Naive thymus-derived CD4-positive, alpha-beta T cell (primary cell): ENCODE measurements at regions not wholly inside any gene's neighbourhood (a gene's known extent, or its start where the extent isn't known, plus 50 kb on each side); places are given as distances from the start of the nearest gene placed in this dataset.
A peak's percentile ranks its signal among the peaks of the same experiment; 100 is the strongest.

Source experiments
- ATAC-seq: fragments of 150-1000 bp; cut with Tn5 transposase; 2 replicates; pipeline ENCODE4 v1.10.0; 2021; ENCODE audit warnings: mild to moderate bottlenecking, moderate library complexity
- CTCF ChIA-PET: fragments of 350-600 bp; sonication (Branson Sonifier 250); formaldehyde crosslinking; loops from one replicate; lab custom pipeline; 2021; ENCODE audit warnings: antibody characterized with exemption; lab: Charles Lee
- POLR2A ChIA-PET: fragments of 350-600 bp; sonication (Branson Sonifier 250); formaldehyde crosslinking; loops from one replicate; lab custom pipeline; 2021; ENCODE audit warnings: antibody characterized with exemption, inconsistent platforms; lab: Charles Lee
- DNase-seq, 9 donors: peaks; one replicate each; pipeline versions ENCODE4 v3.0.0 to v3.0.0-alpha.2; 2020 to 2022; ENCODE audit warnings: mixed read lengths in 1 of 9
- H3K27ac ChIP-seq: one replicate; pipeline ENCODE4 v1.7.0; 2013; ENCODE audit warnings: mild to moderate bottlenecking, low read depth, low read length, moderate library complexity
- H3K27me3 ChIP-seq, 2 donors: one replicate each; pipeline ENCODE4 v1.7.0; 2013; ENCODE audit warnings: low read length in 2 of 2, mild to moderate bottlenecking in 2 of 2, moderate library complexity in 2 of 2; ENCODE audit not compliant: control insufficient read depth in 2 of 2, insufficient read depth in 2 of 2
- H3K36me3 ChIP-seq, 3 experiments: 1 replicate in 2 of 3; 2 replicates in 1 of 3; pipeline ENCODE4 v1.7.0; 2013; ENCODE audit warnings: low read length in 3 of 3, mild to moderate bottlenecking in 3 of 3, moderate library complexity in 1 of 3; ENCODE audit not compliant: insufficient read depth in 3 of 3, control insufficient read depth in 2 of 3
- H3K4me1 ChIP-seq, 2 donors: one replicate each; pipeline ENCODE4 v1.7.0; 2013; ENCODE audit warnings: low read length in 2 of 2, mild to moderate bottlenecking in 2 of 2, moderate library complexity in 1 of 2; ENCODE audit not compliant: control insufficient read depth in 2 of 2, insufficient read depth in 2 of 2
- H3K4me3 ChIP-seq: 2 replicates; pipeline ENCODE4 v1.7.0; 2013; ENCODE audit warnings: mild to moderate bottlenecking, low read length
- H3K9me3 ChIP-seq, 3 experiments: 1 replicate in 2 of 3; 2 replicates in 1 of 3; pipeline ENCODE4 v1.7.0; 2013; ENCODE audit warnings: low read length in 3 of 3; ENCODE audit not compliant: control insufficient read depth in 2 of 3
- H3K27ac Mint-ChIP-seq, 9 donors: one replicate each; pipeline ENCODE4 v1.8.0; 2020 to 2022; ENCODE audit warnings: mixed read lengths in 9 of 9, mild to moderate bottlenecking in 8 of 9, moderate library complexity in 5 of 9, inconsistent platforms in 2 of 9
- H3K27me3 Mint-ChIP-seq, 5 donors: one replicate each; pipeline ENCODE4 v1.8.0; 2021 to 2022; ENCODE audit warnings: mixed read lengths in 5 of 5, mild to moderate bottlenecking in 1 of 5
- H3K36me3 Mint-ChIP-seq, 5 donors: one replicate each; pipeline ENCODE4 v1.8.0; 2020 to 2022; ENCODE audit warnings: mixed read lengths in 5 of 5, mild to moderate bottlenecking in 3 of 5, inconsistent platforms in 1 of 5
- H3K4me1 Mint-ChIP-seq, 7 donors: one replicate each; pipeline ENCODE4 v1.8.0; 2020 to 2022; ENCODE audit warnings: mixed read lengths in 7 of 7, mild to moderate bottlenecking in 3 of 7, inconsistent platforms in 1 of 7
- H3K4me3 Mint-ChIP-seq, 10 donors: one replicate each; pipeline ENCODE4 v1.8.0; 2020 to 2022; ENCODE audit warnings: mild to moderate bottlenecking in 10 of 10, mixed read lengths in 10 of 10, moderate library complexity in 6 of 10, inconsistent platforms in 2 of 10
- H3K9me3 Mint-ChIP-seq, 11 donors: one replicate each; pipeline ENCODE4 v1.8.0; 2020 to 2022; ENCODE audit warnings: mixed read lengths in 11 of 11, mild to moderate bottlenecking in 4 of 11, inconsistent platforms in 1 of 11, moderate library complexity in 1 of 11
- intact Hi-C, 2 donors: fragments of 100-400 bp; cut with micrococcal nuclease; formaldehyde crosslinking; loops; one replicate each; pipeline ENCODE4 v1.15.1; 2023

DNA sequence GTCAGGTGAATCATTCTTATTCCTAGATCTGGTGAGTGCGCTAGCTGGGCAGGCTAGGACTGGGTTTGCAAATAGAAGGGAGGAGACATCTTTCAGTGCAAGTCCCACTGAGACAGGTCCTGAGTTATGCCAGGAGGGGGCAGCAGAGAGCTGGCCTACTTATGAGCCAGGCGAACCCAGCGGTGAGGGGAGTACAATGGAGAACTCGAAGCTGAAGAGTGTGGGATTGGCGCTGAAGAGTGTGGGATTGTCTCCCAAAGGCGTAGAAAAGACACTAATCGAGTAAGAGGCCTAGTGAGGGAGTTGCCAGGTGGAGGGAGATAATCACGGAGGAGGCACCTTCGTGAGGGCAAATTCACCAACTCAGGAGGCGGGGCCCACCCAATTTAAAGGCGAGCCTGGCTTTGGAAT is 91.7 kb upstream of the CXorf66 start:
- H3K9me3 ChIP-seq: no peaks in the 10 kb centered on the region
- H3K27ac ChIP-seq: no peak overlapping the region
- ATAC-seq (peak; percentile 73), DNase-seq (peak; percentile 10 to 50 (median 30))
- no peaks in the 10 kb centered on the region for H3K27me3 ChIP-seq
- H3K4me3 ChIP-seq: no peak overlapping the region
- H3K9me3 Mint-ChIP-seq: peaks cover 0 to 3% (median 0%) of the 10 kb centered on the region in 11 donors
- H3K27me3 Mint-ChIP-seq: peaks cover 0 to 4% (median 0%) of the 10 kb centered on the region in 5 donors
- H3K4me3 Mint-ChIP-seq: peak overlapping the region in 2 of 10 donors; percentile 29 to 48
- no peaks in the 10 kb centered on the region for H3K36me3 ChIP-seq
- no peak overlapping the region for H3K27ac Mint-ChIP-seq
- H3K4me1 ChIP-seq: no peaks in the 10 kb centered on the region
- intact Hi-C loops: loop anchor here (1.0 kb wide), 1 partner anchor 84 kb away; no protein-coding TSS in a partner anchor
- CTCF ChIA-PET: no interaction called here
- POLR2A ChIA-PET: no interaction called here
- H3K4me1 Mint-ChIP-seq: peaks cover 0 to 5% (median 4%) of the 10 kb centered on the region in 7 donors
- H3K36me3 Mint-ChIP-seq: no peaks in the 10 kb centered on the region

GRCh38 chrX:140053846-140054245 is 88.5 kb upstream of the CXorf66 start:
- no peaks in the 10 kb centered on the region for H3K4me1 ChIP-seq
- no peak overlapping the region for H3K27ac ChIP-seq
- H3K4me3 ChIP-seq: no peak overlapping the region
- DNase-seq: no peak
- H3K9me3 ChIP-seq: no peaks in the 10 kb centered on the region
- Mint-ChIP-seq H3K4me1 (peaks cover 0 to 5% (median 2%) of the 10 kb centered on the region in 7 donors), H3K27ac (no peak overlapping the region), H3K4me3 (no peak overlapping the region), H3K9me3 (peaks cover 0 to 3% (median 0%) of the 10 kb centered on the region in 11 donors), H3K36me3 (no peaks in the 10 kb centered on the region), H3K27me3 (peaks cover 0 to 6% (median 0%) of the 10 kb centered on the region in 5 donors)
- ChIA-PET POLR2A (no interaction called here), CTCF (no interaction called here)
- no peaks in the 10 kb centered on the region for H3K27me3 ChIP-seq
- H3K36me3 ChIP-seq: no peaks in the 10 kb centered on the region
- ATAC-seq: no peak
- intact Hi-C loops: no loop called here

GRCh38 chrX:140050906-140051305 is 85.6 kb upstream of the CXorf66 start:
- no peak for ATAC-seq
- Histone ChIP-seq H3K9me3 (no peaks in the 10 kb centered on the region), H3K4me3 (no peak overlapping the region), H3K27me3 (no peaks in the 10 kb centered on the region), H3K27ac (no peak overlapping the region), H3K36me3 (no peaks in the 10 kb centered on the region), H3K4me1 (no peaks in the 10 kb centered on the region)
- ChIA-PET POLR2A (no interaction called here), CTCF (no interaction called here)
- no peak for DNase-seq
- no peaks in the 10 kb centered on the region for H3K4me1 Mint-ChIP-seq
- H3K36me3 Mint-ChIP-seq: no peaks in the 10 kb centered on the region
- intact Hi-C loops: no loop called here
- peaks cover 0 to 3% (median 0%) of the 10 kb centered on the region in 11 donors for H3K9me3 Mint-ChIP-seq
- peaks cover 0 to 13% (median 7%) of the 10 kb centered on the region in 5 donors for H3K27me3 Mint-ChIP-seq
- H3K4me3 Mint-ChIP-seq: no peak overlapping the region
- H3K27ac Mint-ChIP-seq: no peak overlapping the region

GRCh38 chrX:140040386-140040785 is 75.1 kb upstream of the CXorf66 start:
- Histone ChIP-seq H3K27ac (no peak overlapping the region), H3K4me3 (no peak overlapping the region), H3K9me3 (no peaks in the 10 kb centered on the region), H3K36me3 (no peaks in the 10 kb centered on the region), H3K4me1 (no peaks in the 10 kb centered on the region), H3K27me3 (no peaks in the 10 kb centered on the region)
- CTCF ChIA-PET: no interaction called here
- peaks cover 0 to 20% (median 6%) of the 10 kb centered on the region in 11 donors for H3K9me3 Mint-ChIP-seq
- no peak overlapping the region for H3K27ac Mint-ChIP-seq
- ATAC-seq (no peak), DNase-seq (no peak)
- peaks cover 0 to 4% (median 0%) of the 10 kb centered on the region in 5 donors for H3K27me3 Mint-ChIP-seq
- H3K36me3 Mint-ChIP-seq: no peaks in the 10 kb centered on the region
- no peaks in the 10 kb centered on the region for H3K4me1 Mint-ChIP-seq
- no peak overlapping the region for H3K4me3 Mint-ChIP-seq
- POLR2A ChIA-PET: no interaction called here
- intact Hi-C loops: no loop called here

GRCh38 chrX:140038842-140039241 is 73.5 kb upstream of the CXorf66 start:
- Histone ChIP-seq H3K4me1 (no peaks in the 10 kb centered on the region), H3K27me3 (no peaks in the 10 kb centered on the region), H3K9me3 (no peaks in the 10 kb centered on the region), H3K27ac (no peak overlapping the region), H3K36me3 (no peaks in the 10 kb centered on the region), H3K4me3 (no peak overlapping the region)
- ATAC-seq (no peak), DNase-seq (no peak)
- intact Hi-C loops: no loop called here
- H3K4me3 Mint-ChIP-seq: no peak overlapping the region
- peaks cover 0 to 7% (median 0%) of the 10 kb centered on the region in 5 donors for H3K27me3 Mint-ChIP-seq
- H3K27ac Mint-ChIP-seq: no peak overlapping the region
- POLR2A ChIA-PET: no interaction called here
- peaks cover 0 to 20% (median 7%) of the 10 kb centered on the region in 11 donors for H3K9me3 Mint-ChIP-seq
- no peaks in the 10 kb centered on the region for H3K4me1 Mint-ChIP-seq
- no peaks in the 10 kb centered on the region for H3K36me3 Mint-ChIP-seq
- CTCF ChIA-PET: no interaction called here

- Histone ChIP-seq H3K4me1 (no peaks in the 10 kb centered on the region), H3K27me3 (no peaks in the 10 kb centered on the region), H3K36me3 (no peaks in the 10 kb centered on the region), H3K27ac (no peak overlapping the region), H3K9me3 (no peaks in the 10 kb centered on the region), H3K4me3 (no peak overlapping the region)
- H3K27ac Mint-ChIP-seq: no peak overlapping the region
- no peak overlapping the region for H3K4me3 Mint-ChIP-seq
- peaks cover 0 to 19% (median 11%) of the 10 kb centered on the region in 5 donors for H3K27me3 Mint-ChIP-seq
- ATAC-seq (no peak), DNase-seq (no peak)
- H3K4me1 Mint-ChIP-seq: no peaks in the 10 kb centered on the region
- peaks cover 0 to 4% (median 0%) of the 10 kb centered on the region in 5 donors for H3K36me3 Mint-ChIP-seq
- intact Hi-C loops: no loop called here
- ChIA-PET POLR2A (no interaction called here), CTCF (interaction anchor here (0.7 kb wide), 1 partner anchor 11 kb away, joined by 3 read pairs; no protein-coding TSS in a partner anchor)
- peaks cover 0 to 12% (median 5%) of the 10 kb centered on the region in 11 donors for H3K9me3 Mint-ChIP-seq
Measured at GRCh38 chrX:140034916-140035315, 69.6 kb upstream of the CXorf66 start.

DNA sequence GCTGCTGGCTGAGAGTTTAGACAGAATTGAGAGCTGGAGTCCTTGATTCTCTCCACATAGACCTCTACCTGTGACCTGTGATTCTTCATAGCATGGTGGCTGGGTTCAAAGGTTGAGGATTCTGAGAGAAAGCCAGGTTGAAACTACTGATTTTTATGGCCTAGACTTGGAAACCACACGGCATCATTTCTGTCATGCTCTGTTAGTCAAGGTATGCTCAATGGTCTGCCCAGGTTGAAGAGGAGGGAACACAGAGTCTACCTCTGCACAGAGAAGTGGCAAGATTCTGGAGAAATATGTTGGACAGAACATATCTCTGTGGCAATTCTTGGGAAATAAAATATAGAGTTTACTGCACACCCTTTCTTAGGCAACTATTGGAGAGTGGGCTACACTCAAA is 57.2 kb upstream of the CXorf66 start:
- H3K27ac ChIP-seq: no peak overlapping the region
- POLR2A ChIA-PET: no interaction called here
- no peaks in the 10 kb centered on the region for H3K27me3 ChIP-seq
- CTCF ChIA-PET: no interaction called here
- no peaks in the 10 kb centered on the region for H3K9me3 ChIP-seq
- no peak overlapping the region for H3K4me3 ChIP-seq
- Mint-ChIP-seq H3K4me1 (no peaks in the 10 kb centered on the region), H3K9me3 (no peaks in the 10 kb centered on the region), H3K27ac (no peak overlapping the region), H3K4me3 (no peak overlapping the region), H3K27me3 (no peaks in the 10 kb centered on the region), H3K36me3 (no peaks in the 10 kb centered on the region)
- ATAC-seq: no peak
- DNase-seq: no peak
- H3K4me1 ChIP-seq: no peaks in the 10 kb centered on the region
- H3K36me3 ChIP-seq: no peaks in the 10 kb centered on the region
- intact Hi-C loops: no loop called here
